GM18858 (cell line): ENCODE measurements at regions not wholly inside any gene's neighbourhood (a gene's known extent, or its start where the extent isn't known, plus 50 kb on each side); places are given as distances from the start of the nearest gene placed in this dataset.
A peak's percentile ranks its signal among the peaks of the same experiment; 100 is the strongest.

Experiments
- ATAC-seq: cut with Tn5 transposase; IDR thresholded peaks from one replicate; pipeline ENCODE4 v1.9.1; 2021; ENCODE audit not compliant: unreplicated experiment

DNA sequence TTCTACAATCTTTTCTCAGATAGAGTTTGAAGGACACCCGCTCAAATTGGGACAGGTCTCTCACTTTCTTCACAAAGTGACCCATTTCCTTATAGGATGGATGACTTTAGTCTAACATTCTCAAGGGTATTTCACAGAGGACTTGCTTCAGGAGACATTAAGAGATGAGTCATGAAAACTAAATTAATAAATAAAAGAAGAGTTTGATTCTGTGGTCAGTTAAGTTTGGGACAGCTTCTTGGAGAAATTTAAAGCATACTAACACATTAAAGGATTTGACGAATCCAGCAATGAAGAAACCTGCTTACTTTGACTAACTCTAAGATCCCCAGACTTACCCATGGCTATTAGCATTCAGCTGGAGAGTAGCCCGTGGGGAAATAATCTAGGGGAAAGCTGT, 95.6 kb upstream of the RAB3GAP2 start:
- ATAC-seq: no peak

DNA sequence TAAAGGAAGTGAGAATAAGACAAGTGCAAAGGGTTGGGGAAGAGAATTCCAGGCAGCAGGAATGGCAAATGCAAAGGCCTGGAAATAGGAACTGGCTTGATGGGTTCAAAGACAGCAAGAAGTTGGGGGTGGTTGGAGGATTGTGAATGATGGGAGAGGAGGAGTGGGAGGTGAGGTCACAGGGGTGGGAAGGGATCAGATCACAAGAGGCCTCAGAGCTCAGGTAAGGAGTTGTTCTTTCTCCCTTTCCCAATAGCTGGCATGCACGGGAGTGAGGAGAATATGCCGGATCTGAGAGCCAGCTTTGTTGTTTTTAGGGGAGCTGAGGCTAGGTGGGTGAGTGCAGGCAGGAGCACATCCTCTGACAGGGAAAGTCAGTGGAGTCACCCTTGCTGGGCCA, 94.0 kb upstream of the RAB3GAP2 start:
- no peak for ATAC-seq

DNA sequence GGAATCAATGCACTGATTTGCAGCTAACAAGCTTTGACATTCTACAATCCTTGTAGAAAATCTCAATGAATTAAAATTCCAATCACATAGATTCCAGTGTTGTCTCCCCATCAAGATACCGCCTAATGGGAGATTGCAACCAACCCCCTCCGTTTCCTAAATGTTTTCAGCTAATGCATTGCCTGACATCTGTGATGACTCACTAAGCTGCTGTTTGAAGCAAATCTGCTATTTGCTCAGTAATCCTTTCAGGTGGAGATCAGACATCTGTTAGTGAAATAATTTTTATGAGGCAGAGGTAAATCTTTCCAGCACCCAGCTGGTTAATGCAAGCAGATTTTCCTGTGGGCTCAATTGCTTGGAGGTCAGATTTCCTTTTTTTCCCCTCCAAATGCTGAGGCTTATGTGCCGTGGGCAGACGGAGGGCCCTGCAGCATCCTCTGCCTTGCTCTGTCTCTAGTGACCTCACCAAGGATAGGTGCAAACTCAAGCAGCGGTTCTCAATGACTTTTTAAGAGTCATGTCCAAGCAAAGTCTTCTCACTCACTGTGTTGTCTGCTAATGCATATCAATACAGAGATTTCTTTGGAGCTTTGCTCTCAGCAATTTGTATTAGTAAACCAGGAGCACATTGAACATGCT, 91.1 kb upstream of the RAB3GAP2 start:
- no peak for ATAC-seq

DNA sequence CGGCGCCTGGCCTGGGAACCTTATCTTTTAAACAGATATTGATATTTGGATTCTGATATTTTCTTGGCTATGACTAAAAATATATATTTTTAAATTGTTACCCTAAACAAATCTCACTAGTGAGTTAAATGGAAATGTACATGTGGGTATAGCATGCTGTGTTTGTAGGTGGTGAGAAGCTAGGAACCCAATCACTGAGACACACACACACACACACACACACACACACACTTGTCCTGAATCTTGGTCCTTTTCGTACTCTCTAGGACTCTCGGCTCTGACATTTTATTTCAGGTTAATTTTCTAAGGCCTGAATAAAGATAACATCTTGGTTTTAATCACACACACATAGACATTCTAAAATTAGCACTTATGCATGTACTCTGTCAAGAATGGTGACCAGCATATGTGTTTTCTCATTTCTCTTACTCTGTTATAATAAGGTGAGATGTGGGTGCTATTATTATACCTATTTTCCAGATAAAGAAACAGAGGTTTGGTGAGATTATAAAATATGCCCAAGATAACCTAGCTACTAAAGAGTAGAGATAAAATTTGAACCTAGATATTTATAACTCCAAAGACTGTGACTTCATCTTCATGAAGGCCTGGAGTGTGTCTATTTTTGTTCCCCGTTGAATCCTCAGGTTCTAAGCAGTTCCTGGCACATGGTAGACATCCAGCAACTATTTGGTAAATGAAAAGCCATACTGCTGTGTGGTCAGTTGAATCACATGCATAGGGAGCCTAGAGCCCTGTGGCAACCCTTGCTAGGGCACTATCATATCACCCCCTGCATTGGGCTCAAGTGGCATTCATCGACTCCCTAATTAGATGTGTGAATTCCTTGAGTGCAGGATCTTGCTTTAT, 85.0 kb upstream of the RAB3GAP2 start:
- ATAC-seq: no peak

DNA sequence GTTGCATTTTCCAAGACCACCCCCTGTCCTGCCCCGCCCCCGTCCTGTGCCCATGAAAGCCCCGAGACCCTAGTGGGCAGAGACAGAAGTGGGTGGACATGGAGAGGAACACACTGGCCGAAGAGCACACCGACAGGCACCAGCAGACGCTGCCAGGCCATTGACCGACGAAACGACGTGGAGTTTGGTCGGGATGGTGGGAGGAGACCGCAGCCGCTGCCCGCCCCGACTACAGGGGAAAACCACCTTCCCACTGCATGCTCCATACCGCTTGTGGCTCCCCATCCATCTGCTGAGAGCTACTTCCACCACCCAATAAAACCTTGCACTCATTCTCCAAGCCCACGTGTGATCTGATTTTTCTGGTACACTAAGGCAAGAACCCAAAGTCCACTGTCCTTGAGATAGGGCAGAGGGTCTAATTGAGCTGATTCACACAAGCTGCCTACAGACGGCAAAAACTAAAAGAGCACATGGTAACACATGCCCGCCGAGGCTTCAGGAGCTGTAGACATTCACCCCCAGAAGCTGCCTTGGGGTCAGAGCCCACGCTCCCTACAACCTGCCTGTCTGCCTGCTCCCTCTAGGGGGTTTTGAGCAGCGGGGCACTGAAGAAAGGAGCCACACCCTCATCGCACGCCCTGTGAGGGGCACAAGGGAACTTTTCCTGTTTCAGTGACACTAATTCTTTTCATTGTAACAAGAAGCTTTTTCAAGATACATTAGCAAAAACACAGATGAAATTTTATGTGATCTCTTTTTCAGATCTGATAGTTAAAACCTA, 81.2 kb upstream of the RAB3GAP2 start:
- ATAC-seq: no peak

DNA sequence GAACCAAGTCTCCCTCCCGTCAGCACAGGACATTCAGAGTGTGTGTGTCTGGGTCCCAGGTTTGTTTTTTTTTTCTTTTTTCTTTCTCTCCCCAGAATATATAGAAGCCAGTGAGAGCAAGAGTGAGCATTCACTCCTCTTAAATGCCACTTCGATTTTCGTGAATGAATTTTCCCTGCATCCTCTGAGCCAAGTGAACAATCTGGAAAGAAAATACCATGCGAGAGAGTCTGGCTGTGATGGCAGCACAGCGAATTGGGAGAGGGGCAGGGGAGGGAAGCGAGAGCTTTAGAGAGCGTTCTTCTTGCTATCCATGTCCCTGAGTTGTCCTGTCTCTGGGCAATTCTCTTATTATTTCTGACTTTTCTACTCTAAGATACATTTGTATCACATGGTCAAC, 76.0 kb upstream of the RAB3GAP2 start:
- no peak for ATAC-seq

DNA sequence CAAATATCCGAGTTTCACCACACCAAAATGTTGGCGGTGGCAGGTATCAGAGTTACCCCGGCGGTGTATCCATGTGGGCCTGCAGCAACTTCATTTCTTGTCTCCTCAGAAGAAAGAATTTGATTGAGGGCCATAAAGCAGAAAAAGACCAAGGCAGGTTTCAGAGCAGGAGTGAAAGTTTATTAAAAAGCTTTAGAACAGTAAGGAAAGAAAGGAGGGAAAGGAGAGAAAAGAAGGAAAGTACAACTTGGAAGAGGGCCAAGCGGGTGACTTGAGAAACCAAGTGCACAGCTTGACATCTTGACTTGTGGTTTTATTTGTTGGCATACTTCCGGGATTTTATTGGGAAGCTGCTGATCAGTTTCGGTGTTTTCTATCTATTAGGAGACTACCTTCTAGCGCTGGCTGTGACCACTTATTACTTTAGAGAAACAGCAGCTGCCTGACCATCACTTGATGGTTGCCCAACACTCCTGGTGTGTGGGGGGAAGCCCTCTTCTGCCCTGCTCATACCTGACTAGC, 75.5 kb upstream of the RAB3GAP2 start:
- no peak for ATAC-seq

DNA sequence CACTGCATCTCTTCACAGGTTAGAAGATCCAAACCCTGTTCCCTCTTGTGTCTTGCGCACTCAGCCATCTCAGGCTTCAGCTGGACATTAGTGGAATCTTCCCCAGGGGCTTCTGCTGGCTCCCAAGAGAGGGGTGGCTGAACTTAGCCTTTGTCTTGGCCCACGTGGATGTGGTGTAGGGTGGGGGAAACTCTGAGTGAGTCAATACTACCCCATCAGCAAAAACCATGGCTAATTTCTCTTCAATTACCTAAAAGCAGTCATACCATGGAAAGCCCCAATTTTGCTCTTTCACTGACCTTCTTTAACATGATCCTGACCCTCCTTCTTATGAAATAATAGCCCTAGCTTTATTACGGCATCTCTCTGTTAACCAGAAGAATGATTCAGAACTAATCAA, 72.5 kb upstream of the RAB3GAP2 start:
- ATAC-seq: peak; percentile 65

DNA sequence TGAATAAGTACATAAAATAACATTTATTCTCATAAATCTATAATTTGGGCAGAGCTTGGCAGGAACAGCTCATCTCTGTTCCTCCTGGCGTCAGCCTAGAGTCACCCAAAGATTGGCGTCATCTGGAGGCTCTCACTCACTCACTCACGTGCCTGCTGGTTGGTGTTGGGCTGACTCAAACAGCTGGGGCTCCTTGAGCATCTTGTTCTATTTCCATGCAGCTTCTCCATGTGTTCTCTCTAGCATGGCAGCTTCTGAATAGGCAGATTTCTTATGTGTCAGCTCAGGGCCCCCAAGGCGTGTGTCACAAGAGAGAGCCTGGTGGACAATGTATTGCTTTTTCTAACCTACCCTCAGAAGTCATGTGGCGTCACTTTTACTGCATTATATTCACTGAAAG, 70.6 kb upstream of the RAB3GAP2 start:
- ATAC-seq: no peak

DNA sequence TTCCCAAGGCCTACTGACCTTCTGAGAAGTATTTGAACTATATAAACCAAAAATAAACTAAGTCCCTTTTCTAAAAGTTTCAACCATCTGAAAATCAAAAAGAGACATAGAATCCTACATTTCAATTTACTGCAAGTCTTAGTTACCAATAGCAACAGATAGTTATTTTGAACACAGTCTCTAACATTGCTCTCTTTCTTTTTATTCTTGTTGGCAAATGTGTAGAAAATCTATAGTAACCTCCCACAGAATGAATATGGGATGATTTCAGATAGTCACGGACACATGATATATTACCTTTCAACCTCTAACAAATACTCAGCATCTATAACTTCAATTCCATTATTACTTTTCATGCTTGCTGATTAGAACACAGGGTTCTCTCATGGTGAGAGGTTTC, 68.9 kb upstream of the RAB3GAP2 start:
- ATAC-seq: no peak

DNA sequence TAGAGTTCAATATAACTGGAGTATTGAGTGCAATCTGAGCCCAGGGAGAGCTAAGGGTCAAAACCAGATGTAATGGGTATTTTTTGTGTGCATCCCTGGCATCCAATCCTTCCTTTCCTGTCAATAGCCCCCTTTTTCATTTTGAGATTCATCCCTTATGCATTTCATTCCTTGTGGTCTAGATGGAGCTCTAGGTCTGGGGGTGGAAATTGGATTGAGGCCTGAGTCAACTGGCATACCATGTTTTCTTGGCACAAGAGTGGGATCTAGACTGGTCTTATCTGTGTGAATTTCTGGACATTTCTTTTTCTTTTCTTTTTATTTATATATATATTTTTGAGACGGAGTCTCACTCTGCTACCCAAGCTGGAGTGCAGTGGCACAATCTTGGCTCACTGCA, 67.3 kb upstream of the RAB3GAP2 start:
- no peak for ATAC-seq

DNA sequence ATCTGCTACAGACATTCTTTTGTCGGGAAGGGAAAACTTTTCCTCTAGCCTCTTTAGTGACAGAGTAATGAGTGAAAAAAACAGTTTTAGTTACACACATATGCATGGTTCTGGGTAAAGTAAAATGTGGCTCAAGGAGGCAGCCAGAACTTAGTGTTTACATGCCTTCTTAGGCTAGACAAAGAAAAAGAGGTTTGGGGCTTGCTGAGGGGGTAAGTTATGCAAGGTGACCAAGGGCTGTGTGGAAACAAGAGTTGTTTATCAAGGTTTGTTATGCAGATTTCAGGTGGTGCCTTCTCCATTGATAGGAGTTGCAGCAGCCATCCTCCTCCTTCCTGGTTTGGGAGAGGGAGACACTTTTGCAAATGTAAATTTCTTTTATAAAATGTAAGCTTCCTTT, 66.5 kb upstream of the RAB3GAP2 start:
- no peak for ATAC-seq

DNA sequence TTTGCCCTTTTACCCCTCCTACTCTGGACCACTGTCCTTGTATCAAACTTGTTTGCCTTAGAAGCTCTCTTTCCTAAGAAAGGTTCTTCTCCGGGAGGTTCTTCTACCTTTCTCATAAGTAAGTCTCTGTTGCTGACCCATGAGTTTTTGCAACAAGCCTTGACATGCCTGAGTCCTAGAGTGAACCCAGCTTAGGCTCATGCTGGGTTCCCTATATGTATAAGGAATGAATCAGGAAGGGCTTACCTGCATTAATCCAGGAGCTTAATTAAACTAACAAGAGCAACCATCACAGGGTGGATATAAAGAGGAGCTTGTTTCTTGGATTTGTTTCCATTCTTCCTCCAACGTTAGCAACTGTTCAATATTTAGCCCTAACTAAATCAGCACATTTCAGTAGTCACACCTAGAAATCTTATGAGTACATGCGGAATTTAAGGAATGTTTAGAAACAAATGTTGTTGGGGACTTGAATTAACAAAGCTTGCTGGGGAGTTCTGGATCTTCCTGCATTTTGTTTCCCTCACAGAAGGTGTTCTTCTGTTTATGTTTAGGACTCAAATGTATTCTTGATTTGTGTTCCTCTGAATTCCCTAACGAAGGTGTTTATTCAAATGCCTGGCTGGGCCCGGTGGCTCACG, 64.3 kb upstream of the RAB3GAP2 start:
- ATAC-seq: no peak

DNA sequence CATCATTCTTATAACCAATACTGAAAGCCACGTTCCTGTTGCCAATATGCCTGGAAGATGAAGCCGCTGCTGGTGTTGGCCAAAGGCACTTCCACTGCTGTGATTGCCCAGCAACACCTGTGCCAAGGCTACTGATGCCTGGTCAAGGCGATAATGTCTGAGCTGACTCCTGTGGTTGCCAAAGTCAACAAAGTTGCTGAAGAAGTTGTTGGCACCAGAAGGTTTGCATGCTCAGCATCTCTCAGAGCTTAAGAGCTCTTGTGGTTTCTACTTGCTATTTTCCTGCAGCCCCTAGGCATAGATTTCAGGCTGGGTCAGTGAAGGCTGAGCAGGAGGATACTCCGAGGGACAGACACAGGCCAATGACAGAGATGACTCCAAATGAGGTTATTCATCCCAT, 63.4 kb upstream of the RAB3GAP2 start:
- ATAC-seq: no peak

DNA sequence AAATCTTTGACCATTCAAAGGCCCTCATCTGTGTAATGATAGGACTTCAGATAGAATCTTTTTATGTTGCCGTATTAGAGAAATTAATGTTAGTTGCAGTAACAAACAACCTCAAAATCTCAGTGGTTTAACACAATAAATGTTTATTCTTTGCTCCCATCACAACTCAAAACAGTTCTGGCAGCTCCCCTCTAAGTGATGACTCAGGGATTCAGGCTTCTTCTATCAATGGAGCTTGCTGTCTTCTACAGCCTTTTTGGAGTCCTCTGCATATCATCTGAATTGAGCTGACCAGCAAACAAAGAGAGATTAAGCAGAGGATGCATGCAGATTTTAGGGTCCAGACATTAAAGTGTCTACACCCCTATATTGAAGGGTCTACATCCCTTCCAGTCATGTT, 59.1 kb upstream of the RAB3GAP2 start:
- ATAC-seq: no peak

DNA sequence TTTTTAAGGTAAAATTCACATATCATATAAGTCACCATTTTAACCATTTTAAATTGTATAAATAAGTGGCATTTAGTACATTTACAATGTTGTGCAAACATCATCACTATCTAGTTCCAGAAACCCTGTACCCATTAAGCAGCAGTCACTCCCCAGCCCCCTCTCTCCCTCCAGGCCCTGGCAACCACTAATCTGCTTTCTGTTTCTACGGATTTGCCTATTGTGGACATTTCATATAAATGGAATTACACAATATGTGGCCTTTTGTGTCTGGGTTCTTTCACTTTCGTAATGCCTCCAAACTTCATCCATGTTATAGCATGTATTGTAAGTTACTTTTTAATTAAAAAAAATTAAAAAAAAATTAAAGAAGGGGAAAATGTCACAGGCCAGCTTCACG, 58.0 kb upstream of the RAB3GAP2 start:
- ATAC-seq: no peak

DNA sequence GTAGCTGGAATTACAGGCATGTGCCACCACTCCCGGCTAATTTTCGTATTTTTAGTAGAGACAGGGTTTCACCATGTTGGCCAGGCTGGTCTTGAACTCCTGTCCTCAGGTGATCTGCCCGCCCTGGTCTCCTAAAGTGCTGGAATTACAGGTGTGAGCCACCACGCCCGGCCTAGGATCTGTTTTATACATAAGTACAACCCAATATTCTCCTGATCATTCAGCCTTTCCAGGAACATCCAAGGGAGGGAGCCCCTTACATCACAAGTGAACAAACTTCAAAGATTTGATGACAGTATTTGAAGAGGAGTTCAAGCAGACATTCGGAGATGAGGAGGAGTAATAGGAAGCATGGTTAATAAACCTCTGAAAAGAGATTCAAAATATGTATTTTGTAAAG, 54.9 kb upstream of the RAB3GAP2 start:
- ATAC-seq: no peak

DNA sequence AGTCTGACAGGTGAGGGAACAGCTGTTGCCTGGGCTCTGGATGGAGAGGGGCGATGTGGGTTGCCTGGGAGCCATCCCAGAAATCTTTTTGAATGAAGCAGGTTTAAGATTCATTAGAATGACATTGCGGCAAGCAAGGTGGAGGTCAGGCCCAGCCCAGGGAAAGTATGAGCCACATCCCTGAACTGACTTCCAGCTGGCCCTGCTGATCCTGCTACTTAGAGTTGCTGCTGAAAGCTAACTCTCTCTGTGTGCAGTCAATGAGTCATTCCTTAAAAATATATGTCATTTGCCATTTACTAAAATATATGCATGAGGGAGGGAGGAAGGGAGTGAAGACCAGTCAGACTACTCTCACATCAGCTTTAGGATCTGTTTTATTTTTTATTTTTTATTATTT, 54.3 kb upstream of the RAB3GAP2 start:
- no peak for ATAC-seq

DNA sequence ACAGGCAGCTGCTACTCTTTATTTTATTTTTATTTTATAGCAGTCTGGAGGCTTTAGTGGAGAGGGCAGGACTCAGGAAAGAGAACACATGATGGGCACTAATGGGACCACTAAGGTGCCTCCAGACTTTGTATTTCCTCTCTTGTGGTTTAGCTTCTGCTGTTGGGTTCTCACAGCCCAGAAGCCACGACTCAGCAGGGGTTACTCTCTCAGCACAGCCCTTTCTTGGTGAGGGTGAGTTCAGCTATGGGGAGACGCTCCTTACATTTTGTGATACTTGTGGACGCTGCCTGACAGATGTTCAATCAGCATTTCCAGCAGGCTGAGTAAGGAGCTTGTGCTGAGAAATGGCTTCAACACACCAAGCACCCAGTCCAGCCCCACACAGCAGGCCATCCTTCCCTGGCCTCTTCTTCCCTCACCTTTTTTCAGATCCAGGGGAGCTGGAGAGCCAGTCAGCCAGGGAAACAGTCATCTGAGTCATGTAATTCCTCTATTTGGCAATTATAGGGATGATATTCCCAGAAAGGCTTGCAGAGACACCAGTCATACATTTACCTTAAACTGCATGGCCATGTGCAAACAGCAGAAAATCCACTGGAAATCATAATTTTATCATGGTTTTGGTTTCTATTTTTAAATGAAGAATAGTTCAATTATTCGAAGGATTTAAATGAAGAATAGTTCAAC, 53.2 kb upstream of the RAB3GAP2 start:
- no peak for ATAC-seq

DNA sequence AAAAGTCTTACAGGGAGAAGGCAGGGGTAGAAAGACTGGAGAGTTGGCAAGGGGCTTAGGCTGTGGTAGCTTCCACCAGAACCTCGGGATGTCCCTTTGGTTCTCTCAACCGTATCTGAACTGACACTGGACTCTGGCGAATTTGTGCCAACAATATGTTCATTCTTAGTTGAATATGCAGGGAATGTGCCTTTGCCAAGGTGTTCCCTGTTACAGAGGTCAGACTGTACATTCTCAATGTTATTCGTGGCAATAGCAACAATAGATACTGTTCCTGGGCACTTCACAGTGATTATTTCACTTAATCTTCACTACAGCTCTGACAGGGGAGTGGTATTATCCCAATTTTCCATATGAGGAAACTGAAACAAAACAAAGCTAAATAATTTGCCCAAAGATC, 51.5 kb upstream of the RAB3GAP2 start:
- ATAC-seq: no peak

DNA sequence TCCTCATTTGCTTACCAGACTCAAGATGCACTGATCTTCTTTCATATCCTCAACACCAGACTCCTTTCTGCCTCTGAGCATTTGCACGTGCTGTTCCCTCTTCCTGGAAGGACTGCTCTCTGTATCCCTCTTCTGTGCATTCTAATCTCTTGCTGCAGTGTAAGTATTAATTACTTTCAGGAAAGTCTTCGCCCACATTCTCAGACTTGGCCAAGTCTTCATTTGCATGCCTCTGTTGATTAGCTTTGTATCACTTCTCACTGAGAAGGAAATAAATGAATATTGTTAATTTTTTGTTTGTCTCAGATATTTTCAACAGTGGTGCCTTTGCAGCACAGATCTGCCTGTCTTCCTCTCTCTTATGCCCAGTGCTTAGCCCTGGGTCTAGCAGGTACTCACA, 50.3 kb upstream of the RAB3GAP2 start:
- ATAC-seq: no peak
